Endodermal cell (in vitro differentiated cells): ENCODE measurements at regions not wholly inside any gene's neighbourhood (a gene's known extent, or its start where the extent isn't known, plus 50 kb on each side); places are given as distances from the start of the nearest gene placed in this dataset.

Experiments
- DNase-seq: peaks from one replicate; pipeline ENCODE4 v3.0.0-alpha.2; 2017
- H3K27ac ChIP-seq: 2 replicates; pipeline ENCODE4 v1.5.1; 2013; ENCODE audit warnings: mild to moderate bottlenecking, low read depth, low read length, moderate library complexity
- H3K27me3 ChIP-seq: 2 replicates; pipeline ENCODE4 v1.6.1; 2013; ENCODE audit warnings: mild to moderate bottlenecking, low read length, moderate library complexity; ENCODE audit not compliant: insufficient read depth, control insufficient read depth, poor library complexity, severe bottlenecking
- H3K36me3 ChIP-seq: 2 replicates; pipeline ENCODE4 v1.7.0; 2013; ENCODE audit warnings: mild to moderate bottlenecking, low read length, moderate library complexity; ENCODE audit not compliant: control insufficient read depth, insufficient read depth
- H3K4me1 ChIP-seq: one replicate; pipeline ENCODE4 v1.7.0; 2013; ENCODE audit warnings: low read length; ENCODE audit not compliant: control insufficient read depth, insufficient read depth
- H3K4me3 ChIP-seq: 2 replicates; pipeline ENCODE4 v1.5.1; 2013; ENCODE audit warnings: mild to moderate bottlenecking, low read length, moderate library complexity
- H3K9ac ChIP-seq: 2 replicates; pipeline ENCODE4 v1.6.1; 2013; ENCODE audit warnings: mild to moderate bottlenecking, low read length, moderate library complexity; ENCODE audit not compliant: poor library complexity, severe bottlenecking; ENCODE audit errors: extremely low read depth
- H3K9me3 ChIP-seq: 2 replicates; pipeline ENCODE4 v1.6.1; 2013; ENCODE audit warnings: mild to moderate bottlenecking, low read length, moderate library complexity; ENCODE audit not compliant: control insufficient read depth
- H3K27ac Mint-ChIP-seq: 2 replicates; pipeline ENCODE4 v1.8.0; 2020; ENCODE audit warnings: mixed read lengths
- H3K27me3 Mint-ChIP-seq: 2 replicates; pipeline ENCODE4 v1.8.0; 2021; ENCODE audit warnings: mild to moderate bottlenecking, mixed read lengths; ENCODE audit not compliant: insufficient read depth
- H3K36me3 Mint-ChIP-seq: 2 replicates; pipeline ENCODE4 v1.8.0; 2020; ENCODE audit warnings: low read depth, mixed read lengths
- H3K4me1 Mint-ChIP-seq: 2 replicates; pipeline ENCODE4 v1.8.0; 2020; ENCODE audit warnings: mixed read lengths
- H3K4me3 Mint-ChIP-seq: 2 replicates; pipeline ENCODE4 v1.8.0; 2020; ENCODE audit warnings: mild to moderate bottlenecking, moderate library complexity, mixed read lengths
- H3K9me3 Mint-ChIP-seq: 2 replicates; pipeline ENCODE4 v1.8.0; 2020; ENCODE audit warnings: mild to moderate bottlenecking, mixed read lengths
- CTCF ChIP-seq: fragments of 200-600 bp; sonication (generic); conservative IDR thresholded peaks from 2 replicates; pipeline ENCODE4 v1.5.0; 2021; ENCODE audit warnings: antibody characterized with exemption, mild to moderate bottlenecking
- WGBS, 2 experiments: methylation state at CpG; one replicate each; pipeline versions ENCODE4 v1.1.5 to v1.1.7; 2013; ENCODE audit warnings: missing lambda C conversion rate in 2 of 2, mixed read lengths in 1 of 2; ENCODE audit not compliant: insufficient coverage in 1 of 2, insufficient read length in 1 of 2; 5-methylcytosine and 5-hydroxymethylcytosine counted together

GRCh38 chr20:62563561-62563960, 78.7 kb upstream of the SLCO4A1 start:
- Histone ChIP-seq H3K9ac (no peak overlapping the region), H3K27ac (no peak overlapping the region), H3K4me3 (no peak overlapping the region), H3K4me1 (no peaks in the 10 kb centered on the region), H3K9me3 (no peaks in the 10 kb centered on the region), H3K36me3 (no peaks in the 10 kb centered on the region), H3K27me3 (no peaks in the 10 kb centered on the region)
- Mint-ChIP-seq H3K9me3 (no peaks in the 10 kb centered on the region), H3K4me3 (no peak overlapping the region), H3K27me3 (no peaks in the 10 kb centered on the region), H3K27ac (no peak overlapping the region), H3K36me3 (no peaks in the 10 kb centered on the region), H3K4me1 (no peaks in the 10 kb centered on the region)
- TF ChIP-seq CTCF: no peak
- WGBS, 2 experiments: 90 to 91% methylated on average over 14 of the region's 15 CpGs
- DNase-seq: no peak

- DNase-seq: no peak
- H3K4me1 Mint-ChIP-seq: no peaks in the 10 kb centered on the region
- H3K27ac ChIP-seq: no peak overlapping the region
- H3K36me3 Mint-ChIP-seq: no peaks in the 10 kb centered on the region
- no peaks in the 10 kb centered on the region for H3K27me3 Mint-ChIP-seq
- no peak overlapping the region for H3K27ac Mint-ChIP-seq
- 91% methylated on average over 18 to 42 of the region's 42 CpGs for WGBS, 2 experiments
- H3K9me3 ChIP-seq: no peaks in the 10 kb centered on the region
- H3K9me3 Mint-ChIP-seq: no peaks in the 10 kb centered on the region
- H3K36me3 ChIP-seq: no peaks in the 10 kb centered on the region
- TF ChIP-seq CTCF: no peak
- no peak overlapping the region for H3K9ac ChIP-seq
- H3K4me3 ChIP-seq: no peak overlapping the region
- H3K4me3 Mint-ChIP-seq: no peak overlapping the region
- no peaks in the 10 kb centered on the region for H3K4me1 ChIP-seq
- no peaks in the 10 kb centered on the region for H3K27me3 ChIP-seq
Measured at GRCh38 chr20:62564456-62565245, 77.7 kb upstream of the SLCO4A1 start.

- no peak for TF ChIP-seq CTCF
- H3K9me3 ChIP-seq: no peaks in the 10 kb centered on the region
- Mint-ChIP-seq H3K27ac (no peak overlapping the region), H3K27me3 (no peaks in the 10 kb centered on the region), H3K9me3 (no peaks in the 10 kb centered on the region), H3K4me1 (no peaks in the 10 kb centered on the region), H3K4me3 (no peak overlapping the region), H3K36me3 (no peaks in the 10 kb centered on the region)
- H3K9ac ChIP-seq: no peak overlapping the region
- H3K4me1 ChIP-seq: no peaks in the 10 kb centered on the region
- H3K27ac ChIP-seq: no peak overlapping the region
- no peaks in the 10 kb centered on the region for H3K27me3 ChIP-seq
- WGBS, 2 experiments: 88 to 91% methylated on average over 5 to 11 of the region's 11 CpGs
- H3K4me3 ChIP-seq: no peak overlapping the region
- DNase-seq: no peak
- no peaks in the 10 kb centered on the region for H3K36me3 ChIP-seq
Measured at GRCh38 chr20:62566266-62566665, 76.0 kb upstream of the SLCO4A1 start.
